ENCODE measurements at regions not wholly inside any gene's neighbourhood (a gene's known extent, or its start where the extent isn't known, plus 50 kb on each side); places are given as distances from the start of the nearest gene placed in this dataset.
A peak's percentile ranks its signal among the peaks of the same experiment; 100 is the strongest.

GRCh38 chr16:52252680-52253079 lies 294.3 kb downstream of the TOX3 start:
- Mint-ChIP-seq H3K36me3 (peaks cover 0 to 10% (median 0%) of the 10 kb centered on the region in 3 donors), H3K9me3 (peaks cover 0 to 12% (median 9%) of the 10 kb centered on the region in 9 donors), H3K4me3 (no peak overlapping the region), H3K4me1 (no peaks in the 10 kb centered on the region), H3K27ac (no peak overlapping the region), H3K27me3 (peaks cover 0 to 2% (median 0%) of the 10 kb centered on the region in 5 donors)
- POLR2A ChIA-PET, result no interaction called here
- ATAC-seq (no peak), DNase-seq (no peak)

- Mint-ChIP-seq H3K27me3 (peaks cover 0 to 2% (median 0%) of the 10 kb centered on the region in 5 donors), H3K4me3 (no peak overlapping the region), H3K9me3 (peaks cover 0 to 22% (median 13%) of the 10 kb centered on the region in 9 donors), H3K27ac (no peak overlapping the region), H3K4me1 (no peaks in the 10 kb centered on the region), H3K36me3 (peaks cover 0 to 11% (median 0%) of the 10 kb centered on the region in 3 donors)
- POLR2A ChIA-PET, result no interaction called here
- DNase-seq (no peak), ATAC-seq (no peak)
Observed at GRCh38 chr16:52251495-52251894, 295.4 kb downstream of the TOX3 start.

- H3K9me3 Mint-ChIP-seq, result peaks cover 0 to 30% (median 15%) of the 10 kb centered on the region in 9 donors
- no peak overlapping the region for H3K4me3 Mint-ChIP-seq
- POLR2A ChIA-PET, result no interaction called here
- no peak overlapping the region for H3K27ac Mint-ChIP-seq
- peaks cover 0 to 17% (median 0%) of the 10 kb centered on the region in 3 donors for H3K36me3 Mint-ChIP-seq
- DNase-seq (no peak), ATAC-seq (no peak)
- no peaks in the 10 kb centered on the region for H3K4me1 Mint-ChIP-seq
- no peaks in the 10 kb centered on the region for H3K27me3 Mint-ChIP-seq
Observed at GRCh38 chr16:52247737-52248136, 299.2 kb downstream of the TOX3 start.

- Mint-ChIP-seq H3K9me3 (peaks cover 0 to 12% (median 0%) of the 10 kb centered on the region in 9 donors), H3K4me1 (no peaks in the 10 kb centered on the region), H3K27me3 (no peaks in the 10 kb centered on the region), H3K36me3 (no peaks in the 10 kb centered on the region), H3K4me3 (no peak overlapping the region), H3K27ac (no peak overlapping the region)
- POLR2A ChIA-PET, result no interaction called here
- DNase-seq (no peak), ATAC-seq (no peak)
Observed at GRCh38 chr16:52238710-52239109, 308.2 kb downstream of the TOX3 start.

- Mint-ChIP-seq H3K27me3 (no peaks in the 10 kb centered on the region), H3K36me3 (no peaks in the 10 kb centered on the region), H3K27ac (no peak overlapping the region), H3K4me3 (no peak overlapping the region), H3K4me1 (no peaks in the 10 kb centered on the region), H3K9me3 (peaks cover 0 to 12% (median 0%) of the 10 kb centered on the region in 9 donors)
- ATAC-seq, result no peak
- no peak for DNase-seq
- POLR2A ChIA-PET, result no interaction called here
Observed at GRCh38 chr16:52237823-52238222, 309.1 kb downstream of the TOX3 start.

- POLR2A ChIA-PET, result no interaction called here
- Mint-ChIP-seq H3K27me3 (no peaks in the 10 kb centered on the region), H3K4me1 (no peaks in the 10 kb centered on the region), H3K9me3 (peaks cover 0 to 1% (median 0%) of the 10 kb centered on the region in 9 donors), H3K36me3 (no peaks in the 10 kb centered on the region), H3K4me3 (no peak overlapping the region), H3K27ac (no peak overlapping the region)
- ATAC-seq (no peak), DNase-seq (no peak)
Observed at GRCh38 chr16:52235186-52235585, 311.8 kb downstream of the TOX3 start.

- no peaks in the 10 kb centered on the region for H3K36me3 Mint-ChIP-seq
- H3K27me3 Mint-ChIP-seq, result no peaks in the 10 kb centered on the region
- peaks cover 0 to 4% (median 0%) of the 10 kb centered on the region in 9 donors for H3K9me3 Mint-ChIP-seq
- no peak for DNase-seq
- no peak overlapping the region for H3K27ac Mint-ChIP-seq
- ATAC-seq, result no peak
- H3K4me3 Mint-ChIP-seq, result no peak overlapping the region
- POLR2A ChIA-PET, result no interaction called here
- no peaks in the 10 kb centered on the region for H3K4me1 Mint-ChIP-seq
Observed at GRCh38 chr16:52234626-52235025, 312.3 kb downstream of the TOX3 start.

GRCh38 chr16:52229471-52229870 lies 317.5 kb downstream of the TOX3 start:
- Mint-ChIP-seq H3K27ac (no peak overlapping the region), H3K4me1 (no peaks in the 10 kb centered on the region), H3K4me3 (no peak overlapping the region), H3K27me3 (peaks cover 0 to 9% (median 0%) of the 10 kb centered on the region in 5 donors), H3K9me3 (peaks cover 0 to 13% (median 3%) of the 10 kb centered on the region in 9 donors), H3K36me3 (no peaks in the 10 kb centered on the region)
- ATAC-seq, result no peak
- no peak for DNase-seq
- POLR2A ChIA-PET, result no interaction called here

- H3K4me1 Mint-ChIP-seq, result no peaks in the 10 kb centered on the region
- H3K27me3 Mint-ChIP-seq, result peaks cover 0 to 9% (median 0%) of the 10 kb centered on the region in 5 donors
- POLR2A ChIA-PET, result no interaction called here
- no peaks in the 10 kb centered on the region for H3K36me3 Mint-ChIP-seq
- no peak for ATAC-seq
- H3K27ac Mint-ChIP-seq, result no peak overlapping the region
- H3K4me3 Mint-ChIP-seq, result no peak overlapping the region
- peaks cover 0 to 13% (median 3%) of the 10 kb centered on the region in 9 donors for H3K9me3 Mint-ChIP-seq
- DNase-seq, result no peak
Observed at GRCh38 chr16:52227851-52228250, 319.1 kb downstream of the TOX3 start.

- Mint-ChIP-seq H3K27ac (no peak overlapping the region), H3K4me3 (no peak overlapping the region), H3K27me3 (peaks cover 0 to 8% (median 0%) of the 10 kb centered on the region in 5 donors), H3K4me1 (peaks cover 0 to 3% (median 0%) of the 10 kb centered on the region in 4 donors), H3K9me3 (peaks cover 0 to 32% (median 5%) of the 10 kb centered on the region in 9 donors), H3K36me3 (no peaks in the 10 kb centered on the region)
- POLR2A ChIA-PET, result no interaction called here
- DNase-seq (no peak), ATAC-seq (no peak)
Observed at GRCh38 chr16:52212841-52213240, 334.1 kb downstream of the TOX3 start.

- Mint-ChIP-seq H3K27ac (no peak overlapping the region), H3K27me3 (peaks cover 0 to 7% (median 2%) of the 10 kb centered on the region in 5 donors), H3K4me1 (peaks cover 0 to 3% (median 0%) of the 10 kb centered on the region in 4 donors), H3K9me3 (peaks cover 0 to 14% (median 2%) of the 10 kb centered on the region in 9 donors), H3K4me3 (no peak overlapping the region), H3K36me3 (no peaks in the 10 kb centered on the region)
- POLR2A ChIA-PET, result no interaction called here
- ATAC-seq, result no peak
- DNase-seq, result no peak
Observed at GRCh38 chr16:52209227-52209626, 337.7 kb downstream of the TOX3 start.

GRCh38 chr16:52203096-52203495 lies 343.8 kb downstream of the TOX3 start:
- Mint-ChIP-seq H3K9me3 (peaks cover 0 to 7% (median 0%) of the 10 kb centered on the region in 9 donors), H3K4me3 (no peak overlapping the region), H3K4me1 (no peaks in the 10 kb centered on the region), H3K36me3 (no peaks in the 10 kb centered on the region), H3K27me3 (peaks cover 0 to 8% (median 4%) of the 10 kb centered on the region in 5 donors), H3K27ac (no peak overlapping the region)
- POLR2A ChIA-PET, result no interaction called here
- ATAC-seq (no peak), DNase-seq (no peak)

GRCh38 chr16:52193441-52193840 lies 353.5 kb downstream of the TOX3 start:
- H3K4me1 Mint-ChIP-seq, result no peaks in the 10 kb centered on the region
- peaks cover 0 to 2% (median 0%) of the 10 kb centered on the region in 9 donors for H3K9me3 Mint-ChIP-seq
- POLR2A ChIA-PET, result no interaction called here
- H3K36me3 Mint-ChIP-seq, result no peaks in the 10 kb centered on the region
- DNase-seq (no peak), ATAC-seq (no peak)
- H3K4me3 Mint-ChIP-seq, result no peak overlapping the region
- no peak overlapping the region for H3K27ac Mint-ChIP-seq
- H3K27me3 Mint-ChIP-seq, result peaks cover 0 to 3% (median 0%) of the 10 kb centered on the region in 5 donors

GRCh38 chr16:52191531-52192134 lies 355.3 kb downstream of the TOX3 start:
- H3K27me3 Mint-ChIP-seq, result no peaks in the 10 kb centered on the region
- H3K9me3 Mint-ChIP-seq, result peaks cover 0 to 2% (median 0%) of the 10 kb centered on the region in 9 donors
- H3K36me3 Mint-ChIP-seq, result no peaks in the 10 kb centered on the region
- peak in 9 of 10 donors; percentile 1 to 66 (median 28) for DNase-seq
- no peaks in the 10 kb centered on the region for H3K4me1 Mint-ChIP-seq
- no peak for ATAC-seq
- H3K27ac Mint-ChIP-seq, result no peak overlapping the region
- no peak overlapping the region for H3K4me3 Mint-ChIP-seq
- POLR2A ChIA-PET, result no interaction called here
